IgD-negative memory B cell (primary cell): ENCODE measurements at regions not wholly inside any gene's neighbourhood (a gene's known extent, or its start where the extent isn't known, plus 50 kb on each side); places are given as distances from the start of the nearest gene placed in this dataset.

Source experiments
- H3K27ac Mint-ChIP-seq, 3 donors: one replicate each; pipeline ENCODE4 v1.8.0; 2020 to 2022; ENCODE audit warnings: mild to moderate bottlenecking in 3 of 3, mixed read lengths in 3 of 3, moderate library complexity in 1 of 3
- H3K27me3 Mint-ChIP-seq: one replicate; pipeline ENCODE4 v1.8.0; 2021; ENCODE audit warnings: mixed read lengths
- H3K36me3 Mint-ChIP-seq: one replicate; pipeline ENCODE4 v1.8.0; 2020; ENCODE audit warnings: mild to moderate bottlenecking, mixed read lengths
- H3K4me1 Mint-ChIP-seq, 3 donors: one replicate each; pipeline ENCODE4 v1.8.0; 2020 to 2022; ENCODE audit warnings: mixed read lengths in 3 of 3, mild to moderate bottlenecking in 1 of 3
- H3K4me3 Mint-ChIP-seq, 4 donors: one replicate each; pipeline ENCODE4 v1.8.0; 2020 to 2022; ENCODE audit warnings: mild to moderate bottlenecking in 4 of 4, mixed read lengths in 4 of 4, moderate library complexity in 3 of 4
- H3K9me3 Mint-ChIP-seq, 3 donors: one replicate each; pipeline ENCODE4 v1.8.0; 2020 to 2021; ENCODE audit warnings: mixed read lengths in 3 of 3, mild to moderate bottlenecking in 1 of 3

DNA sequence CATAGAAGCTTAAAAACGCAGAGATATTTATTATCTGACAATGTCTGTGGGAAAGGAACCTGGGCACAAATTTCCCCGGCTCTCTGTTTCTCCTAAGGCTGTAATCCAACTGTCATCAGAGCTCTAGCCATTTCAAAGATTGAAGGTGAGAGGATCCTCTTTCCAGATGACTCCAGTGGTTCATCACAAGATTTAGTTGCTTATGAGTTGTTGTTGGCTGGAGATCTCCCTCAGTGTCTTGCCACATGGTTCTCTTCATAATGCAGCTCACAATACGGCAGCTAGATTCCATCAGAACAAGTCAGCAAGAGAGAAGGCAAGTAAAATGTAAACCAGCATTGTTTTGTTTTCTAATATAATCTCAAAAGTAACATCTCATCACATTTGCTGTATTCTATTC, 369.4 kb downstream of the GASK1B start:
- no peak overlapping the region for H3K27ac Mint-ChIP-seq
- peaks cover 2 to 9% (median 9%) of the 10 kb centered on the region in 3 donors for H3K9me3 Mint-ChIP-seq
- no peak overlapping the region for H3K4me3 Mint-ChIP-seq
- no peaks in the 10 kb centered on the region for H3K36me3 Mint-ChIP-seq
- H3K27me3 Mint-ChIP-seq, result no peaks in the 10 kb centered on the region
- H3K4me1 Mint-ChIP-seq, result no peaks in the 10 kb centered on the region

DNA sequence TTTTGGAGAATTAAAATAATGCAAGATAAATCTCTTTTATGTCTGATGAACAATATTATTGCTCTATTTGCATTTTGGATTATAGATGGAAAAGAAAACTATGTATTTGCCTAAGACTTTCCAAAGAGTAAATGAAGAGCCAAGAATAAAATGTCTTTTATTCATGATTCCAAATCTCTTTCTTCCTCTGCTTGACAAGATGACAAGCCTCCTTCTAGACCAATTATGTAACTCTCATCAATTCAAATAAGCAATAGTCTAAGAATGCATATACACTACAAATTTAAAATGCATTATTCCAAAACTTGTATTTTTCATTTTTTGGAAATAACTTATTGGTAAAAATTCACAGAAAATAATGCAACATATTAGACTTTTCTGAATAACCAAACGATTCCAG, 377.3 kb downstream of the GASK1B start:
- Mint-ChIP-seq H3K27me3 (no peaks in the 10 kb centered on the region), H3K4me3 (no peak overlapping the region), H3K27ac (no peak overlapping the region), H3K36me3 (no peaks in the 10 kb centered on the region), H3K9me3 (peaks cover 0 to 4% (median 2%) of the 10 kb centered on the region in 3 donors), H3K4me1 (no peaks in the 10 kb centered on the region)

DNA sequence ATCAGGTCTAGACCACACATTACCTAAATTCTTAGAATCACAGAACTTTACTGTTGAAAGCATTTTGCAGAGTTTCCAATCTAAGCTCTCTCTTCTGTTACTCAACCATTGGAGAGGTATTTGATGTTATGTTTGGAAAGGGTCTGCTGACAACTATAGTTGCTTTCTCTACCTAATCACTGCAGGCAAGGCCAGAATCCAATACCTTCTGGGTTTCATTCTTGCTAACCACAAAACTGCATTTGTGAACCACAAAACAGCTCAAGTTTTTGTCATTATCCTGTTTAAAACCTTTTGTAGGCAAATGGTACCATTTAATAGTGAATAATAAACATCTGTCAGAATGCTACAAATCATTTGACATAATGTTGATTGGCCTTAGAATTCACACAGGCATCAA, 380.1 kb downstream of the GASK1B start:
- Mint-ChIP-seq H3K4me3 (no peak overlapping the region), H3K9me3 (peaks cover 0 to 2% (median 2%) of the 10 kb centered on the region in 3 donors), H3K27me3 (no peaks in the 10 kb centered on the region), H3K36me3 (no peaks in the 10 kb centered on the region), H3K27ac (no peak overlapping the region), H3K4me1 (no peaks in the 10 kb centered on the region)

DNA sequence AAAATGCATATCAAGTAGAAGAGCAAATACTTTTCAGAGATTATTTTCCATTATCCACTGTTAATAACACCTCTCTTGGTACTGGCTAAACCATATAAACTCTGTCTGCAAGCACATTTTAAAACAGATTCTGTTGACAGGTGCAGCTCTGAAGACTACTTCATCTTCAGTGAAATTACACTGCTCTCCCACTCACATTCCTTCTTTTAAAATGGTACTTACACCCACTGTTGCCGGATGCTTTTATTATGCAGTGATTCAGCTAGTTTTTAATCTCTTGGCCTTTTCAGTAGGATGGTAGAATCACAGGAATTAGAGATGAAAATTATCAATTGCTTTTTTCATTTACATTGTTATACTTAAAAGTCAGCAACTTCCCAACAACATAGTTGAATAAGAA, 381.6 kb downstream of the GASK1B start:
- Mint-ChIP-seq H3K27ac (no peak overlapping the region), H3K4me1 (no peaks in the 10 kb centered on the region), H3K36me3 (no peaks in the 10 kb centered on the region), H3K4me3 (no peak overlapping the region), H3K9me3 (peaks cover 0 to 3% (median 2%) of the 10 kb centered on the region in 3 donors), H3K27me3 (no peaks in the 10 kb centered on the region)

DNA sequence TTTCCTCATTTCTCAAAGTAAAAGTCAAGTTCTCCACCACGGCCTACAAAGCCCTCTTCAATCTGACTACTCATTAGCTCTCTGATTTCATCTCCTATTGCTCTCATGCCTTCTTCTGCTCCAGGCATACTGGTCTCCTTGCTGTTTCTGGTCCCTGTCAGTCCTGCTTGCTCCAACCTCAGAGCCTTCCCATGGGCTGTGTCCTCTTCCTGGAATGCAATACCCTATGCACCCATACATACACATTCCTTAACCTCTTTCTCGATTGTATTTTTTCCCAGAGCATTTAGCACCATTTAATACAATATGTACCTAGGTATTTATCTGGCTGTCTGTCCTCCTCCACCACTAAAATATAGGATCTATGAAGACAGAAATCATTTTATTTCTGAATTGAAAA, 385.2 kb downstream of the GASK1B start:
- no peaks in the 10 kb centered on the region for H3K4me1 Mint-ChIP-seq
- no peak overlapping the region for H3K27ac Mint-ChIP-seq
- H3K36me3 Mint-ChIP-seq, result no peaks in the 10 kb centered on the region
- peaks cover 0 to 12% (median 0%) of the 10 kb centered on the region in 3 donors for H3K9me3 Mint-ChIP-seq
- no peak overlapping the region for H3K4me3 Mint-ChIP-seq
- no peaks in the 10 kb centered on the region for H3K27me3 Mint-ChIP-seq

DNA sequence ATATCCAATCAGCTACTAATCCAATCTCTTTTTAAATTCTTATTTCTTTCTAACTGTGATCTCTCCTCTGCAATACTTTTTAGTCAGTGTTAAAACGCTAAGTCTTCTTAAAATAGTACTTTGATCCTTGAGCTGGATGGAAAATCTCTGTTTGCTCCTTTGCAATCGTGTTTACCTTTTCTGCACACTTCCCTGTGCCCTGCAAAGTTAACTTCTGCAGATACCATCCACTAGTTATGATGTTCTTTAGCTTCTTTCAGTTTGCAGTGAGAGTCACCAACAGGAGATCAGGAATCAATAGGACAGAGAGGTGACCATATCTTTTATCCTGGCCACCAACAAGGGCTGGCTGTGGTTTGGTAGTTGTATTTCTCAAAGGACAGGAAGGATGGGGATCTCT, 391.5 kb downstream of the GASK1B start:
- H3K27ac Mint-ChIP-seq, result no peak overlapping the region
- H3K4me3 Mint-ChIP-seq, result no peak overlapping the region
- no peaks in the 10 kb centered on the region for H3K36me3 Mint-ChIP-seq
- H3K9me3 Mint-ChIP-seq, result peaks cover 0 to 21% (median 4%) of the 10 kb centered on the region in 3 donors
- H3K27me3 Mint-ChIP-seq, result no peaks in the 10 kb centered on the region
- H3K4me1 Mint-ChIP-seq, result no peaks in the 10 kb centered on the region

DNA sequence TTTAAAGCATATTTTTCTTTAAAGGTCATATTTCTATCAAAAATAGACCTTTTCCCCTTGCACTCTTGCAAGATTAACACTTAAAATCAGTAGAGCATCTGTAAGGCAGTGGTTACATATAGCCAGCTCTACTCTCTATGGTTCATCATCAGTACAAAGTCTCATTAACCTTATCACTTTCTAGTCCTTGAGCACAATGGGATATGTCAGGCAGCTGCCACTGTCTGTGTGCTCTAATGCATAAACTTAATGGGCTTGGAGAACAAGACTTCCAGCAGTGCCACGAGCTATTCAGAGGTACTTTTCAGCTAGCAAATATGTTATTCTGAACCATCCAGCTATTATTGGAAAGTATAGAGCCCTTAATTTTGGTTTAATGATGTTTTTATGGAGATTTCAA, 393.7 kb downstream of the GASK1B start:
- no peak overlapping the region for H3K27ac Mint-ChIP-seq
- H3K27me3 Mint-ChIP-seq, result no peaks in the 10 kb centered on the region
- peaks cover 0 to 17% (median 4%) of the 10 kb centered on the region in 3 donors for H3K9me3 Mint-ChIP-seq
- H3K4me3 Mint-ChIP-seq, result no peak overlapping the region
- H3K36me3 Mint-ChIP-seq, result no peaks in the 10 kb centered on the region
- H3K4me1 Mint-ChIP-seq, result no peaks in the 10 kb centered on the region

DNA sequence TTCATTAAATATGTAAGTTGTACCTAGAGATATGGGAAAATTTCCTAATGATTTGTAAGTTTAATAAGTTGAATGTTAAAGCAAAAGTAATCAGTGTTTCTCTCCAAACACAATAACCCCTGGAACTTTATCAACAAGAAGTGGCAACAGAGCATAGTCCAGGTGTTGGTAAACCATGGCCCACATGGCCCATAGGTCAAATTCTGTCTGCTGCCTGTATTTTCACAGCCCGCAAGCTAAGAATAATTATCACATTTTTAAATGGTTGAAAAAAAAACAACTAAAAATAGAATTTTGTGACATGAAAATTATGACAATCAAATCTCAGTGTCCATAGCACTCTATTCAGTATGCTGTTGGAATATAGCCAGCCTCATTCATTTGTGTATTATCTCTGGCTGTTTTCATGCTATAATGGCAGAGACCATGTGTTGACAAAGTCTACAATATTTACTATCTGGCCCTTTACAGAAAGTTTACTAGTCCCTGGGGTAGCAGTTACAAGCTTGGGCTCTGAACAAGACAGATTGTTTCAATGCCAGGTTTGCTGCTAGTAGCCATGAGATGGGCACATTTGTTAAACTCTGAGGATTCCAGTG, 395.8 kb downstream of the GASK1B start:
- no peaks in the 10 kb centered on the region for H3K36me3 Mint-ChIP-seq
- no peak overlapping the region for H3K27ac Mint-ChIP-seq
- H3K27me3 Mint-ChIP-seq, result no peaks in the 10 kb centered on the region
- peaks cover 0 to 16% (median 4%) of the 10 kb centered on the region in 3 donors for H3K9me3 Mint-ChIP-seq
- no peaks in the 10 kb centered on the region for H3K4me1 Mint-ChIP-seq
- no peak overlapping the region for H3K4me3 Mint-ChIP-seq

DNA sequence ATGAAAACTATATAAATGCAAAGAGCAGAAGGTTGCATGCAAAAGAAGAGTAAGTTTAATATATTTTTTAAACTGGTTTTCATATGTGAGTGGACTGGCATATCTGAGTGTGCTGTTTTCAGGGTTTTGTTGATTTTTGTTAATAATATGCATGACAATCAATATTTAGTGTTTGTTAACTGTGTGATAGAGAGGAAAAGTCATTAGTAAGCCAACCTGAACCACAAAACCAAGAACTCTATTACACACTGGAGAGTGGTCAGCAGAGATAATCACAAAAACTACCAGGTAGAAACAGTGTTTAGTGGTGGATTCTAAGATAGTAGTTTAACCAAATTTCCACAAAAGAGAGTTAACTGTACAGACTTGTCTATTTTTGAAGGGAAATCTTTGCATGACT, 396.9 kb downstream of the GASK1B start:
- Mint-ChIP-seq H3K27ac (no peak overlapping the region), H3K36me3 (no peaks in the 10 kb centered on the region), H3K9me3 (peaks cover 0 to 12% (median 4%) of the 10 kb centered on the region in 3 donors), H3K27me3 (no peaks in the 10 kb centered on the region), H3K4me3 (no peak overlapping the region), H3K4me1 (no peaks in the 10 kb centered on the region)

DNA sequence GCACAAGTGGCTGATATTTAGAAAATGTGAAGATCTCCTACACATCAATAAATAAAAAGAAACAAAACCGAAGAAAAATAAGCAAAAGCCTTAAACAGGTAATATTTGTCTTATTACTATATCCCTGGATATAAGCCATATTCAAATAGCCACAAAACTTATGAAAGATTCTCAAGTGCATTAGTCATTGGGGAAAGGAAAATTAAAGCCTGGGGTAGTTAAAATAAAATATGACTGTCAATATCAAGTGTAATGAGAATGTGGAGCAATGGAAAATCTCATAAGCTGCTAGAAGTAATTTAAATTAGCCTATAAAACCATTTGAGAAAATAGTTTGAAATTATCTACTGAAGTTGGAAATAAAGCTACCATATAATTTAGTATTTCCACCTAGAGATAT, 399.9 kb downstream of the GASK1B start:
- no peak overlapping the region for H3K27ac Mint-ChIP-seq
- peaks cover 0 to 12% (median 0%) of the 10 kb centered on the region in 3 donors for H3K9me3 Mint-ChIP-seq
- H3K4me1 Mint-ChIP-seq, result no peaks in the 10 kb centered on the region
- H3K36me3 Mint-ChIP-seq, result no peaks in the 10 kb centered on the region
- no peak overlapping the region for H3K4me3 Mint-ChIP-seq
- H3K27me3 Mint-ChIP-seq, result no peaks in the 10 kb centered on the region

DNA sequence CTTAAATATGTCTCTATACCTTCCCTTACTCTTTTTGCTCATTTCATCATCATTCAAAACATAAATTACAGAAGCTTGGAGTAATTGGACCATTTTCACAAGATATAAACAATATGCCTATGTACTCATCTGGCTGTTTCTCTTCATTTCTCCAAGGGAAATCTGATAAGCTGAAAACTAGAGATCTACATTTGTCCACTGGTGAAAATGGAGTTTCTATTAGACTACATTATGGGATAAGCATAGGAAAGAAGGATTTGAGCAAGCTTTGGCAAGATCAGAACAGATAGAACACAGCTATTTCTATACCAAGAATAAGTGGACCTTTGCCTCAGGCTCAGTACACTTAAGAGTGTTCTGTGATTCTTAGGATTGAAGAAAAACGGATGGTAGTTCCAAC, 404.4 kb downstream of the GASK1B start:
- H3K9me3 Mint-ChIP-seq, result peaks cover 0 to 8% (median 5%) of the 10 kb centered on the region in 3 donors
- H3K4me1 Mint-ChIP-seq, result no peaks in the 10 kb centered on the region
- H3K36me3 Mint-ChIP-seq, result no peaks in the 10 kb centered on the region
- no peaks in the 10 kb centered on the region for H3K27me3 Mint-ChIP-seq
- no peak overlapping the region for H3K4me3 Mint-ChIP-seq
- H3K27ac Mint-ChIP-seq, result no peak overlapping the region

DNA sequence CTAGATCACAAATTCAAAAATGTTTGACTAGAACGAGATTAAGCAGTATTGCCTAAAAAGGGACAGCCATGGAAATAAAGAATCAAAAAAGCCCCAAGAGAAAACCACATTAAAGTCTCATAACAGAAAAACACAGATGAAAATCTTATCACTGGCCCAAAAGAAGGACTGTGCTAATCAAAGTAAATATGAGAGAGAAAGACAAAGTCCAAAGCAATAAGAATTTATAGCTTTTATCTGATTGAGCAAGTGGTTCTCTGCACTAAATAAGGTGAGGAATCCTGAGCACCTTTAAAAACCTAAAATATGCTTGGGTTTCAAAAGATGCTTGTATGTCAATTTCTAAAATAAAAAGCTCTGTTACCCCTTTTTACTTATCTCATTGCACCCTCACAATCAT, 409.3 kb downstream of the GASK1B start:
- Mint-ChIP-seq H3K4me3 (no peak overlapping the region), H3K27ac (no peak overlapping the region), H3K9me3 (peaks cover 0 to 8% (median 5%) of the 10 kb centered on the region in 3 donors), H3K36me3 (no peaks in the 10 kb centered on the region), H3K4me1 (no peaks in the 10 kb centered on the region), H3K27me3 (no peaks in the 10 kb centered on the region)

DNA sequence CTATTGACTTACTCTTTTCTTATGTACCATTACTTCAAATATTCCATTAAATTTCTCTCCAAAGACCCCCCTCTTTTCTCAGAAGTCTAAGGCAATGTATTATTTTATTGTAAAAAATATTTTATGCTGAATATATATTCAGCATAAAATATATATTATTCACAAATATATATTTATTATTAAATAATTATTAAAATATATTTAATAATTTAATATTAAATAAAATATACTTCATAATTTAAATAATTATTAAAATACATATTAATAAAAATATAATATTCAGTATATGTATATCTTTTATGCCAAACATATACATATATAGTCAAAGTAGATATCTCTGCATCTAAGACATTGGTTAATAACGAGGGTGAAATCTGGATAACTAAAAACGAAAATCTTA, 418.4 kb downstream of the GASK1B start:
- peaks cover 4 to 16% (median 5%) of the 10 kb centered on the region in 3 donors for H3K9me3 Mint-ChIP-seq
- no peaks in the 10 kb centered on the region for H3K4me1 Mint-ChIP-seq
- no peaks in the 10 kb centered on the region for H3K27me3 Mint-ChIP-seq
- H3K36me3 Mint-ChIP-seq, result no peaks in the 10 kb centered on the region
- no peak overlapping the region for H3K27ac Mint-ChIP-seq
- no peak overlapping the region for H3K4me3 Mint-ChIP-seq

DNA sequence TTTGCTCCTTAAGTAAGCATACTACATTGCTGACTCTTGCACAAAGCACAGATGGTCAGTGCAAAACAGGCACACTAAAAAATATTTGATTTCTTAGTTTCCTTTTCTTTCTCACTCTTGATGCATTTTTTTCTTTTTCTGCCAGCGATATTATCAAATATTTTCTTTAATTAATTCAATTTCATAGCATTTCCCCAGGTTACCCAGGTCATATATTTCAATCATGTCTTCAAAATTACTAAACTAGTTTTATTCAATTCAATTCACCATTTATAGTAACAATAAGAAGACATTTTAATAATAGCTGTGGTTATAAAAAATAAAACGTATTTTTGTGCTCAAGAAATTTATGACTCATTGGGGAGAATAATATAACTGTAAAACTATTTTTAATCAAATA, 421.2 kb downstream of the GASK1B start:
- H3K4me3 Mint-ChIP-seq, result no peak overlapping the region
- no peaks in the 10 kb centered on the region for H3K4me1 Mint-ChIP-seq
- no peak overlapping the region for H3K27ac Mint-ChIP-seq
- peaks cover 4 to 13% (median 10%) of the 10 kb centered on the region in 3 donors for H3K9me3 Mint-ChIP-seq
- no peaks in the 10 kb centered on the region for H3K27me3 Mint-ChIP-seq
- no peaks in the 10 kb centered on the region for H3K36me3 Mint-ChIP-seq

DNA sequence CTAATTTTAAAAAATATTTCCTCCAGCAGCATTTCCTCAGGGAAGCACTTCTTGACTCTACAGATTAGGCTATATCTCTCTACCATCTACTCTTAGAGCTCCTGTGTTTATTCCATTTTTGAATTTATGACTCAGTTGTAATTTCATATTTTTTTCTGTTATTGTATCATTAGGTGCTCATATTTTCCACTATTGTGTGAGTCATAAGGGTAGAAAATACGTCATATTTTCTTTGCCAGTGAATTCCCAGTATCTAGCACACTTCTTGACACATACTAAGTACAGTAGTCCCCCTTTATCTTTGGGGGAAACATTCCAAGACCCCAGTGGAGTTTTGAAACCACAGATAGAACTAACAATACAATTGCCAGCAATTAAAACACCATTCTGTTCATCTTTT, 431.2 kb downstream of the GASK1B start:
- no peaks in the 10 kb centered on the region for H3K36me3 Mint-ChIP-seq

DNA sequence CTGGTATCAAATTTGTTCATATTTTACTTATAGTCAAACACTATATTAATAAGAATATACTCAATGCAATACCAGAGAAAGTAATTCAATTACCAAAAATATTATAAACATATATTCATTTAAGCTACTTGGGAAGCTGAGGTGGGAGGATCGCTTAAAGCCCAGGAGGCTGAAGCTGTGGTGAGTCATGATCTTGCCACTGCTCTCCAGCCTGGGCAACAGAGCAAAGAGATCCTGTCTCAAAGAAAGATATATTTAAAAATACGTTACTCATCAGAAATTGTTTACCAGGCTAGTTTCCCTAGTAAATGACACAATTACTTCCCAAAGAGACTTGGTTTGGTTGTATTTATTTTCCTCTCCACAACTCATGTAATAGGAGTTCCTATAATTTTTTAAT, 433.6 kb downstream of the GASK1B start:
- H3K9me3 Mint-ChIP-seq, result peaks cover 0 to 2% (median 0%) of the 10 kb centered on the region in 3 donors
- H3K27me3 Mint-ChIP-seq, result no peaks in the 10 kb centered on the region
- no peak overlapping the region for H3K4me3 Mint-ChIP-seq
- H3K4me1 Mint-ChIP-seq, result no peaks in the 10 kb centered on the region
- H3K36me3 Mint-ChIP-seq, result no peaks in the 10 kb centered on the region
- H3K27ac Mint-ChIP-seq, result no peak overlapping the region

More for the DNA sequence above, 431.2 kb downstream of the GASK1B start:
- Mint-ChIP-seq H3K27ac (no peak overlapping the region), H3K4me1 (no peaks in the 10 kb centered on the region), H3K27me3 (no peaks in the 10 kb centered on the region), H3K9me3 (peaks cover 2 to 11% (median 3%) of the 10 kb centered on the region in 3 donors), H3K4me3 (no peak overlapping the region)
